ENCODE measurements at regions not wholly inside any gene's neighbourhood (a gene's known extent, or its start where the extent isn't known, plus 50 kb on each side); places are given as distances from the start of the nearest gene placed in this dataset.

GRCh38 chr12:115185506-115185905, 501.5 kb upstream of the TBX3 start:
- Histone ChIP-seq H3K4me1 (ENCODE audit: control insufficient read depth in 1 of 2, insufficient read depth in 2 of 2, low read length in 2 of 2) (no peaks in the 10 kb centered on the region), H3K9me2 (ENCODE audit: insufficient read depth) (no peaks in the 10 kb centered on the region), H4K20me1 (ENCODE audit: insufficient read depth) (no peaks in the 10 kb centered on the region), H3K27ac (ENCODE audit: low read depth, low read length) (no peak overlapping the region), H3K9ac (ENCODE audit: low read length) (no peak overlapping the region), H3K4me3 (replicated peaks in 1 of 2; ENCODE audit: low read depth in 1 of 2, low read length in 2 of 2) (no peak overlapping the region), H3K4me2 (ENCODE audit: low read length) (no peak overlapping the region), H3K9me3 (ENCODE audit: control insufficient read depth in 1 of 2, insufficient read depth in 1 of 2, low read depth in 1 of 2, low read length in 2 of 2) (no peaks in the 10 kb centered on the region), H3K27me3 (ENCODE audit: insufficient read depth, low read length) (0 out of 2 replicates have a peak, but pooled peaks cover 1% of the 10 kb centered on the region), H3K79me2 (ENCODE audit: insufficient read depth, low read length) (no peaks in the 10 kb centered on the region), H3K36me3 (ENCODE audit: control insufficient read depth in 1 of 2, insufficient read depth in 2 of 2, low read length in 2 of 2) (no peaks in the 10 kb centered on the region), H2AFZ (ENCODE audit: low read depth, low read length, poor library complexity, severe bottlenecking) (no peak overlapping the region)
- POLR2A ChIA-PET = no interaction called here
- no peak for DNase-seq (ENCODE audit: low read depth, low spot score)
- no TSS peak for BruUV-seq (replicated peaks)
- RAD21 ChIA-PET (ENCODE audit: low non-redundant PET in 1 of 2, low total read pairs in 2 of 2, uncharacterized antibody in 2 of 2, unreplicated experiment in 2 of 2) = no interaction called here
- TF ChIP-seq ZBTB33 (IDR thresholded peaks at IDR 0.05; ENCODE audit: extremely low read depth, insufficient replicate concordance, low read length) (no peak), RAD21 (IDR thresholded peaks at IDR 0.05; ENCODE audit: low read depth) (no peak), POLR2AphosphoS5 (IDR thresholded peaks at IDR 0.05; ENCODE audit: low read depth, low read length) (no peak), SRF (IDR thresholded peaks at IDR 0.05; ENCODE audit: low read depth) (no peak), SP1 (IDR thresholded peaks at IDR 0.05; ENCODE audit: low read depth) (no peak), YY1 (IDR thresholded peaks at IDR 0.05; ENCODE audit: extremely low read depth, insufficient replicate concordance, low read depth, low read length) (no peak), ZNF274 (IDR thresholded peaks at IDR 0.05; ENCODE audit: low read depth, low read length) (no peak), CEBPB (IDR thresholded peaks at IDR 0.05; ENCODE audit: low read depth) (no peak), EZH2 (IDR thresholded peaks at IDR 0.05) (no peak)
- TF ChIP-seq, protein P1, sequence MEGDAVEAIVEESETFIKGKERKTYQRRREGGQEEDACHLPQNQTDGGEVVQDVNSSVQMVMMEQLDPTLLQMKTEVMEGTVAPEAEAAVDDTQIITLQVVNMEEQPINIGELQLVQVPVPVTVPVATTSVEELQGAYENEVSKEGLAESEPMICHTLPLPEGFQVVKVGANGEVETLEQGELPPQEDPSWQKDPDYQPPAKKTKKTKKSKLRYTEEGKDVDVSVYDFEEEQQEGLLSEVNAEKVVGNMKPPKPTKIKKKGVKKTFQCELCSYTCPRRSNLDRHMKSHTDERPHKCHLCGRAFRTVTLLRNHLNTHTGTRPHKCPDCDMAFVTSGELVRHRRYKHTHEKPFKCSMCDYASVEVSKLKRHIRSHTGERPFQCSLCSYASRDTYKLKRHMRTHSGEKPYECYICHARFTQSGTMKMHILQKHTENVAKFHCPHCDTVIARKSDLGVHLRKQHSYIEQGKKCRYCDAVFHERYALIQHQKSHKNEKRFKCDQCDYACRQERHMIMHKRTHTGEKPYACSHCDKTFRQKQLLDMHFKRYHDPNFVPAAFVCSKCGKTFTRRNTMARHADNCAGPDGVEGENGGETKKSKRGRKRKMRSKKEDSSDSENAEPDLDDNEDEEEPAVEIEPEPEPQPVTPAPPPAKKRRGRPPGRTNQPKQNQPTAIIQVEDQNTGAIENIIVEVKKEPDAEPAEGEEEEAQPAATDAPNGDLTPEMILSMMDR (IDR thresholded peaks at IDR 0.05 in 2 of 3, conservative IDR thresholded peaks at IDR 0.05 in 1 of 3; ENCODE audit: borderline replicate concordance in 1 of 3, insufficient read depth in 1 of 3, low read depth in 2 of 3, low read length in 2 of 3) = no peak
- no peak for ATAC-seq
- CTCF ChIA-PET = no interaction called here
- intact Hi-C loops (cut with micrococcal nuclease) = no loop called here

All from HCT116 (cell line).